ENCODE measurements at regions not wholly inside any gene's neighbourhood (a gene's known extent, or its start where the extent isn't known, plus 50 kb on each side); places are given as distances from the start of the nearest gene placed in this dataset.

GRCh38 chr5:57950616-57951228, 468.1 kb upstream of the ACTBL2 start:
- no peak for TF ChIP-seq CTCF (IDR thresholded peaks at IDR 0.05; ENCODE audit: low read depth, low read length)
- no peak for DNase-seq (ENCODE audit: extremely low read depth, low read depth)

GRCh38 chr5:57948091-57948490, 465.5 kb upstream of the ACTBL2 start:
- TF ChIP-seq CTCF (IDR thresholded peaks at IDR 0.05; ENCODE audit: low read depth, low read length): no peak
- no peak for DNase-seq (ENCODE audit: extremely low read depth, low read depth)

GRCh38 chr5:57947181-57947580, 464.6 kb upstream of the ACTBL2 start:
- DNase-seq (ENCODE audit: extremely low read depth, low read depth): no peak
- no peak for TF ChIP-seq CTCF (IDR thresholded peaks at IDR 0.05; ENCODE audit: low read depth, low read length)

- DNase-seq (ENCODE audit: extremely low read depth, low read depth): no peak
- TF ChIP-seq CTCF (IDR thresholded peaks at IDR 0.05; ENCODE audit: low read depth, low read length): no peak
Measured at GRCh38 chr5:57940879-57941278, 458.3 kb upstream of the ACTBL2 start.

GRCh38 chr5:57940236-57940635, 457.6 kb upstream of the ACTBL2 start:
- DNase-seq (ENCODE audit: extremely low read depth, low read depth): no peak
- no peak for TF ChIP-seq CTCF (IDR thresholded peaks at IDR 0.05; ENCODE audit: low read depth, low read length)

- DNase-seq (ENCODE audit: extremely low read depth, low read depth): no peak
- no peak for TF ChIP-seq CTCF (IDR thresholded peaks at IDR 0.05; ENCODE audit: low read depth, low read length)
Measured at GRCh38 chr5:57939771-57940170, 457.2 kb upstream of the ACTBL2 start.

- DNase-seq (ENCODE audit: extremely low read depth, low read depth): no peak
- no peak for TF ChIP-seq CTCF (IDR thresholded peaks at IDR 0.05; ENCODE audit: low read depth, low read length)
Measured at GRCh38 chr5:57939335-57939734, 456.7 kb upstream of the ACTBL2 start.

Data from AG09319 (cell line).